GM18951 (cell line): ENCODE measurements at regions not wholly inside any gene's neighbourhood (a gene's known extent, or its start where the extent isn't known, plus 50 kb on each side); places are given as distances from the start of the nearest gene placed in this dataset.
"Not testable (repeated sequence)": the region's sequence is repeated elsewhere in the genome, so short reads cannot be mapped to it uniquely, and the experiment has no call there.

Source experiments
- POLR2A ChIP-seq: IDR thresholded peaks from 4 replicates; pipeline ENCODE4 v1.6.1; 2011; ENCODE audit warnings: mild to moderate bottlenecking; ENCODE audit not compliant: insufficient read length, insufficient read depth; ENCODE audit errors: extremely low read depth
- in situ Hi-C: fragments of 300-500 bp; cut with MboI; formaldehyde crosslinking; loops from one replicate; pipeline ENCODE4 v1.12.0; 2022; ENCODE audit warnings: low sequenced_read_pairs, mixed read lengths, inconsistent platforms; ENCODE audit not compliant: unreplicated experiment

DNA sequence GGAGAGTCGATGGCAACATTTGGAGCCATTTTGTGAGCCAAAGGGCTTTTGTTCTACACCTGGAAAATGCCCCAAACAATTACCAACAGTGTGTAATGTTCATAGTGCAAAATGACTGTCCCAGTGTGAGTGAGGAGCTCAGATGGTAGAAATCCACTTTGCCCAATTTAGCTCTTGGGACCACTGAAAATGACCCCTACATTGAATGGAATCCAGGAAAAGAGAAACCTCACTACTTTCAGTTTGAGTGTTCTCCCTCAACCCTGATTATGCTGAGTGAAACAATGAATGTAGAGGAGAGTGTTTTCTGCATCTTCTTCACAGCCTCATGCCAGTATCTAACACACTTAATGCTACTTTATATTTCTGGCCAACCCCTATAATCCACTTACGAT lies 84.9 kb upstream of the NRN1 start:
- TF ChIP-seq POLR2A: no peak
- in situ Hi-C loops: no loop called here

DNA sequence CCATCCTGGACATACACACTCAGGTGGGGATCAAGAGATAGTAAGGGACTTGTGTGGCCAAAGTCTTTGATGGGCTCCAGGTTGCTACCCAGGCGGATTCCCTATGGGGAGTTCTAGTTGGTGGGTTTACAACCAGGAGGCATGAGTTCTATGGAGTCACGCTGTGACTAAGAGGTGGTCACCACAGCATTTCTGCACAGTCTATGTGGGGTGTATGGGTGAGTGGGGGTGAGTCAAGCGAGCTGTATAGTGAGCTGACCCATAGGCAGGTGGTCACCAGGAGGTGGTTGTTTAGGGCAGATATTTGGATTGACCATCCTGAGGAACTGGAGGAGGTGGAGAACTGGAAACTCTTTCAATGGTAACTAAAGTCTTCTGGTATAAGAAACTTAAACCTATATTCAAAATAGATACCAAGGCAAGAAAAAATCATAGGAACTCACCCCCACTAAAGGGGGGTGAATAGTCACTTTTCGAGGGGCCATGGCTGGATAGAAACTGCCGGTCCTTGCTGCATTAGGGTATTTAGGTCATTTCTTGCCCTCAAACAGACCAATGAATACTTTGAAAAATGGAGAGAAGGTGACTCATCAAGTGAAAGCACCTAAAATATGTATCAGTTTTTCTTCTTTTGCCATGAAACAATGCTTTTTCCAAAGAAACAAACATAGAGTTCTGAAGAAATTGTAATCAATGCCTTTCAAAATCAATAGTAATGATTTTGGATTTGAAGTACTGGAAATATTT lies 84.3 kb upstream of the NRN1 start:
- in situ Hi-C loops: no loop called here
- no peak for TF ChIP-seq POLR2A

GRCh38 chr6:6085928-6086668 lies 79.4 kb upstream of the NRN1 start:
- in situ Hi-C loops: no loop called here
- TF ChIP-seq POLR2A: no peak

DNA sequence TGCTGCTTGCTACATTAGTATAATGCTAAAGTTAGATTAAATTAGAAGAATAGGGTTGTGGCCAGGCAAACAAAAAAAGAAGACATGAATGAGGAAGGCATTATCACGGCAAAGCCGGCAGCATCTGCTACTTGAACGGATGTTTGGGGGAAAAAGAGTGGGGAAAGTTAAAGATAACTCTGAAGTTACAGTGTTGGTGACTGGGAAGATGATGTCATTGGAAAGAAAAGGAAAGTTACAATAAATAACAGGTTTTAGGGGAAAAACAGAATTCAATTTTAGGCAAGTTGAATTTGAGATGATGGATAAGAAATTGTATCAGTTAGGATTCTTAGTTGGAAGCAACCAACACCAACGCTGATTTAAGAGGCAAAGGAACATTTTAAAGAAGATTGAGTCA lies 74.2 kb upstream of the NRN1 start:
- in situ Hi-C loops: no loop called here
- TF ChIP-seq POLR2A: no peak

DNA sequence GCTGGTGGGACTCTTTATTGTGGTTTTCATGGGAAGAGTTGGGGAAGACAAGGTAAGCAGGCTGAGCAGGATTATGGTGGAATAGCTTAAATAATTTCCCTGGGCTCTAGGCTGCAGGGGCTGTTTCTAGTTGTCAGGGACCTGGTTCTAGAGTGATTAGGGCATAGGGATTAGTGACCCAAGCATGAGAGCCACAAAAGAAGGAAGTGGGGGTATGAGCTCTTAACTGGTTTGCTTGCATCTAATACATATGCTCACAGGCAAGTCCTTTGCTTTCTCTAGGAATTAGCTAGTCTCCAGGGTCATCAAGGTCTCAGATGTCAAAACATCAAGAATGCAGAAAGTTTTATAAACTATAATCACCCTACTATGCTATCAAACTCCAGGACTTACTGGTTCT lies 67.5 kb upstream of the NRN1 start:
- no peak for TF ChIP-seq POLR2A

GRCh38 chr6:6068157-6068556 lies 61.4 kb upstream of the NRN1 start:
- in situ Hi-C loops: not testable (repeated sequence)

More for the DNA sequence above, 67.5 kb upstream of the NRN1 start:
- in situ Hi-C loops: no loop called here

- TF ChIP-seq POLR2A: no peak
- in situ Hi-C loops: loop anchor here (10.0 kb wide), 1 partner anchor 497 kb away; no protein-coding TSS in a partner anchor
Measured at GRCh38 chr6:6058054-6058444, 51.3 kb upstream of the NRN1 start.

DNA sequence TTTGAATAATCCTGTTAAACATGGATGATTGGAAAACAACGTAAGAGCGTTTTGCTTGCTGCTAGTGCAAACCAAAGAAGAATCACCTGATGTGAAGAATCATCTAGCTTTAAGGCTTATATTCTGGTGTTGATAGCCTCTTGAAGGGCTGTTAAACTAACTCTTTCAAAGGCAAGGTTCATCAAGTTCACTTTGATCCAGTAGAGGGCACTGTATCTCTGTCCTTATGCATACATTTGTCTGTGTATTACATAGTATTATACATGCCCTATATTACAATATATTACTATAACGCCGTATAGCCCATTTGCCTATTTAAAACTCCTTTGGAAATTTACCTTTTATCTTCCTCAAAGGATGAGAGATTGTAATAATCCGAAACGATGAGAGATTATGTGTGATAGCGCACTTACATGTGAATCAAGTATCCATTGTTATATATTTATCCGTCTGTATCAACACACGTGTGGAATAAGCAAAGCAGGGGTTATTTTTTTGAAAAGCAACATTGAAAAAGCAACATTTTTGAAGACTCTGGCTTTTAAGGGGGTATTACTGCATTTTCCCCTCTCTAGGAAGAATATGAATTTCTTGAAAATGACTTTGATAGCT lies 50.8 kb upstream of the NRN1 start:
- TF ChIP-seq POLR2A: no peak
- in situ Hi-C loops: loop anchor here (10.0 kb wide), 1 partner anchor 497 kb away; no protein-coding TSS in a partner anchor
